ENCODE measurements at regions not wholly inside any gene's neighbourhood (a gene's known extent, or its start where the extent isn't known, plus 50 kb on each side); places are given as distances from the start of the nearest gene placed in this dataset.

DNA sequence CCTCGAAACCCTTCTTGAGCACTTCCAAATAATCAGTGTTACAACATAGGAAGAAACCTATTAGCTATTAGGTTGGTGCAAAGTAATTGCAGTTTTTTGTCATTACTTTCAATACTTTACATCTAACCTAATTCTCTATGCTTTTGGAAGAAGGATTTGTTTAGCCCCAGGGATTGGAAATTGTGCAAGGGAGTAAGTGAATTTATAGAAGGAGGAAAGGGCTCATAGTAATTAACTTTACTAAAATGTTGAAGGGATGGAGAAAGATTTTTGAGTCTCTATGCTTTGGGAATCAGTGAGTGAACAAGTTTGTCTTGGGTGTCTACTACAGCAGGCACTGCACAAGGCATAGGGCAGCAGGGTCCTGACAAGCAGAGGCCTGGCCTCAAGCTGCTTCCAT is 261.1 kb downstream of the EN1 start:
- Mint-ChIP-seq H3K27me3 (ENCODE audit: low read depth, unreplicated experiment) (peaks cover 8% of the 10 kb centered on the region), H3K36me3 (ENCODE audit: low read depth, unreplicated experiment) (no peaks in the 10 kb centered on the region), H3K4me3 (ENCODE audit: unreplicated experiment) (no peak overlapping the region), H3K9me3 (ENCODE audit: unreplicated experiment) (peaks cover 2% of the 10 kb centered on the region), H3K4me1 (ENCODE audit: low read depth, unreplicated experiment) (peaks cover 5% of the 10 kb centered on the region), H3K27ac (ENCODE audit: unreplicated experiment) (no peak overlapping the region)
- no peaks in the 10 kb centered on the region for H3K9me3 ChIP-seq (ENCODE audit: insufficient read depth, low read depth, low read length)
- H3K4me2 ChIP-seq (ENCODE audit: low read length), result no peak overlapping the region
- no peak overlapping the region for H3K4me3 ChIP-seq (ENCODE audit: insufficient read depth, low read depth, low read length)
- H3K36me3 ChIP-seq (ENCODE audit: insufficient read depth, low read length), result no peaks in the 10 kb centered on the region
- DNase-seq (ENCODE audit: low read depth), result no peak
- H3K9ac ChIP-seq (ENCODE audit: low read length), result no peak overlapping the region
- peaks cover 3% of the 10 kb centered on the region for H3K27me3 ChIP-seq (ENCODE audit: insufficient read depth, low read length)
- no peak for TF ChIP-seq EZH2 (IDR thresholded peaks at IDR 0.05; ENCODE audit: insufficient read depth, low read length)
- TF ChIP-seq, protein P1, sequence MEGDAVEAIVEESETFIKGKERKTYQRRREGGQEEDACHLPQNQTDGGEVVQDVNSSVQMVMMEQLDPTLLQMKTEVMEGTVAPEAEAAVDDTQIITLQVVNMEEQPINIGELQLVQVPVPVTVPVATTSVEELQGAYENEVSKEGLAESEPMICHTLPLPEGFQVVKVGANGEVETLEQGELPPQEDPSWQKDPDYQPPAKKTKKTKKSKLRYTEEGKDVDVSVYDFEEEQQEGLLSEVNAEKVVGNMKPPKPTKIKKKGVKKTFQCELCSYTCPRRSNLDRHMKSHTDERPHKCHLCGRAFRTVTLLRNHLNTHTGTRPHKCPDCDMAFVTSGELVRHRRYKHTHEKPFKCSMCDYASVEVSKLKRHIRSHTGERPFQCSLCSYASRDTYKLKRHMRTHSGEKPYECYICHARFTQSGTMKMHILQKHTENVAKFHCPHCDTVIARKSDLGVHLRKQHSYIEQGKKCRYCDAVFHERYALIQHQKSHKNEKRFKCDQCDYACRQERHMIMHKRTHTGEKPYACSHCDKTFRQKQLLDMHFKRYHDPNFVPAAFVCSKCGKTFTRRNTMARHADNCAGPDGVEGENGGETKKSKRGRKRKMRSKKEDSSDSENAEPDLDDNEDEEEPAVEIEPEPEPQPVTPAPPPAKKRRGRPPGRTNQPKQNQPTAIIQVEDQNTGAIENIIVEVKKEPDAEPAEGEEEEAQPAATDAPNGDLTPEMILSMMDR (IDR thresholded peaks at IDR 0.05; ENCODE audit: insufficient read depth, low read depth, low read length), result no peak
- no peak overlapping the region for H3K27ac ChIP-seq (ENCODE audit: low read depth, low read length)
- FAIRE-seq, result no peak
- no peaks in the 10 kb centered on the region for H3K79me2 ChIP-seq (ENCODE audit: insufficient read depth, low read length)
- H2AFZ ChIP-seq (ENCODE audit: low read depth, low read length), result no peak overlapping the region
- no peaks in the 10 kb centered on the region for H3K4me1 ChIP-seq (ENCODE audit: insufficient read depth, low read length)
- no peaks in the 10 kb centered on the region for H4K20me1 ChIP-seq (ENCODE audit: insufficient read depth, low read length)

DNA sequence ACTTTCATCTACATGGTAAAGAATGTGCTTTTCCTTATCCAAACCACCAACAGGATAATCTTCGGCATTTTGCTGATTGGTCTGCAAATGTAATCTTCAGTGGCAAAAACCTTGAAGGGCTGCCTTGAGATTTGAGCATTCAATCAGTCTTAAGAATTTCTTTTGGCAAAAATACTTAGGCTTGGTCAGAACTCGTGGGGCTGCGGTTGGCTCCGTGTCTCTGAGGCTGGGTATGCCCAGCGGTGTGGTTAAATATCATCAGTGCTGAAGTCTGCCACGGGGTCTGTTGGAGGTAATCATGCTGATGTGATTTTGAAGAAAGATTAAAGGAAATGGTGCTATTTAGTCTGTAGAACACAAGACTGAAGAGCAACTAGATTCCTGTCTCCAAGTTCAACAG is 262.6 kb downstream of the EN1 start:
- Mint-ChIP-seq H3K9me3 (ENCODE audit: unreplicated experiment) (peaks cover 2% of the 10 kb centered on the region), H3K27ac (ENCODE audit: unreplicated experiment) (no peak overlapping the region), H3K4me1 (ENCODE audit: low read depth, unreplicated experiment) (peaks cover 17% of the 10 kb centered on the region), H3K27me3 (ENCODE audit: low read depth, unreplicated experiment) (peaks cover 7% of the 10 kb centered on the region), H3K4me3 (ENCODE audit: unreplicated experiment) (no peak overlapping the region), H3K36me3 (ENCODE audit: low read depth, unreplicated experiment) (no peaks in the 10 kb centered on the region)
- no peaks in the 10 kb centered on the region for H3K79me2 ChIP-seq (ENCODE audit: insufficient read depth, low read length)
- FAIRE-seq (no peak), DNase-seq (ENCODE audit: low read depth) (no peak)
- no peak for TF ChIP-seq EZH2 (IDR thresholded peaks at IDR 0.05; ENCODE audit: insufficient read depth, low read length)
- TF ChIP-seq, protein P1 (IDR thresholded peaks at IDR 0.05; ENCODE audit: insufficient read depth, low read depth, low read length), result no peak
- H3K4me2 ChIP-seq (ENCODE audit: low read length), result no peak overlapping the region
- H2AFZ ChIP-seq (ENCODE audit: low read depth, low read length), result no peak overlapping the region
- H3K36me3 ChIP-seq (ENCODE audit: insufficient read depth, low read length), result no peaks in the 10 kb centered on the region
- H3K27ac ChIP-seq (ENCODE audit: low read depth, low read length), result no peak overlapping the region
- H3K9ac ChIP-seq (ENCODE audit: low read length), result no peak overlapping the region
- peaks cover 3% of the 10 kb centered on the region for H3K27me3 ChIP-seq (ENCODE audit: insufficient read depth, low read length)
- no peaks in the 10 kb centered on the region for H3K4me1 ChIP-seq (ENCODE audit: insufficient read depth, low read length)
- H4K20me1 ChIP-seq (ENCODE audit: insufficient read depth, low read length), result no peaks in the 10 kb centered on the region
- H3K9me3 ChIP-seq (ENCODE audit: insufficient read depth, low read depth, low read length), result no peaks in the 10 kb centered on the region
- H3K4me3 ChIP-seq (ENCODE audit: insufficient read depth, low read depth, low read length), result no peak overlapping the region

DNA sequence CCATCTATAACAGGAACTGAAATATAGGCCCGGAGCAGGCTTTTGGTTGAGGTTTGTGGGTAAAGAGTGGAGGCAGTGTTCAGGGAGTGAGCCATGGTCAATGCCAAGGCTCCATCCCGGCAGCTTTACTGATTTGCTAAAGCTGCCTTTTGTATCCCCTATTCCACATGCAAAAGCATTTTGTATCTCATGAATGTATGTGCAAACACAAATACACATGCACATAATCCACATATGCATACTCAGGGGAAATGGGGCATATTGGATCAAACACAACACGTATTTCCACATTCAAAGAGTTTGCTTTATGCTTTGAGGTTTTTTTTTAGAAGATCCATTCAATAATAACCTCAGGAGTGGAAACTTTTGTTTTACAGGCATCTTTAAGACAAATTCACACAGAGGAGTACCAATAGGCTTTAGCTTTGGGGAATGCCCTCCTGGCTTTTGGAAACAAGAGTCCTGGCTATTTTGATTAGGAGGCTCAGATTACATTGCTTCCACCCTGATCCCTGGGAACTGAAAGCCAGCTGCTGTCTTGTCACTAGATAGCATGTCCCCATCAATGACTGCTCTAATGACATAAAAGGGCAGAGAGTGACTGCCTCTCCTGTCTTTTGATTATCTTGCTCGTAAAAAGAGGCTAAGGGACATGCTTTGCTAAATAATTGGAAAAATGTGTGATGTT is 263.2 kb downstream of the EN1 start:
- Mint-ChIP-seq H3K27me3 (ENCODE audit: low read depth, unreplicated experiment) (peaks cover 7% of the 10 kb centered on the region), H3K9me3 (ENCODE audit: unreplicated experiment) (peaks cover 2% of the 10 kb centered on the region), H3K4me1 (ENCODE audit: low read depth, unreplicated experiment) (peaks cover 17% of the 10 kb centered on the region), H3K4me3 (ENCODE audit: unreplicated experiment) (no peak overlapping the region), H3K27ac (ENCODE audit: unreplicated experiment) (no peak overlapping the region), H3K36me3 (ENCODE audit: low read depth, unreplicated experiment) (no peaks in the 10 kb centered on the region)
- H3K27ac ChIP-seq (ENCODE audit: low read depth, low read length), result no peak overlapping the region
- H3K9me3 ChIP-seq (ENCODE audit: insufficient read depth, low read depth, low read length), result no peaks in the 10 kb centered on the region
- no peaks in the 10 kb centered on the region for H3K79me2 ChIP-seq (ENCODE audit: insufficient read depth, low read length)
- no peaks in the 10 kb centered on the region for H3K36me3 ChIP-seq (ENCODE audit: insufficient read depth, low read length)
- H4K20me1 ChIP-seq (ENCODE audit: insufficient read depth, low read length), result no peaks in the 10 kb centered on the region
- peaks cover 3% of the 10 kb centered on the region for H3K27me3 ChIP-seq (ENCODE audit: insufficient read depth, low read length)
- TF ChIP-seq EZH2 (IDR thresholded peaks at IDR 0.05; ENCODE audit: insufficient read depth, low read length), result no peak
- TF ChIP-seq, protein P1 (IDR thresholded peaks at IDR 0.05; ENCODE audit: insufficient read depth, low read depth, low read length), result no peak
- no peak overlapping the region for H2AFZ ChIP-seq (ENCODE audit: low read depth, low read length)
- FAIRE-seq, result no peak
- DNase-seq (ENCODE audit: low read depth), result no peak
- H3K4me1 ChIP-seq (ENCODE audit: insufficient read depth, low read length), result no peaks in the 10 kb centered on the region
- no peak overlapping the region for H3K4me2 ChIP-seq (ENCODE audit: low read length)
- no peak overlapping the region for H3K9ac ChIP-seq (ENCODE audit: low read length)
- no peak overlapping the region for H3K4me3 ChIP-seq (ENCODE audit: insufficient read depth, low read depth, low read length)
